ENCODE measurements at regions not wholly inside any gene's neighbourhood (a gene's known extent, or its start where the extent isn't known, plus 50 kb on each side); places are given as distances from the start of the nearest gene placed in this dataset.

DNA sequence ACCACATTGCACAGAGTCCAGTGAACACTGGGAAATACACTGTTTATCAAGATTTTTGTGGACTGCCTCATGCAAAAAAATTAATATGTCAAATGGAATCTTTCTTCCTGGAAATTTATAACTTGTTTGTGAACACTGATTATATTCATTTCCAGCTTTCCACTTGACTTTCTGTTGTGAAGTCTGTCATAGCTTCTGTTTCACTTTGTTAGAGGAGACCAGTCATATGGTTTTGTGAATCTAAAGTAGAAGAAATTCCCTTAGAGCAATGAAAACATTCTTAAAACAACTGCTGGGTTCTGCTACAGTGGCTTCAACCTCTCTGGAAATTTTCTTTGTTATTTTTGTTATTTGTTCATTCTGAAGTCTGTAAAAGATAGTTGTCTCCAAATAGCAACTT lies 349.5 kb upstream of the NFE2L3 start:
- TF ChIP-seq, protein P1, sequence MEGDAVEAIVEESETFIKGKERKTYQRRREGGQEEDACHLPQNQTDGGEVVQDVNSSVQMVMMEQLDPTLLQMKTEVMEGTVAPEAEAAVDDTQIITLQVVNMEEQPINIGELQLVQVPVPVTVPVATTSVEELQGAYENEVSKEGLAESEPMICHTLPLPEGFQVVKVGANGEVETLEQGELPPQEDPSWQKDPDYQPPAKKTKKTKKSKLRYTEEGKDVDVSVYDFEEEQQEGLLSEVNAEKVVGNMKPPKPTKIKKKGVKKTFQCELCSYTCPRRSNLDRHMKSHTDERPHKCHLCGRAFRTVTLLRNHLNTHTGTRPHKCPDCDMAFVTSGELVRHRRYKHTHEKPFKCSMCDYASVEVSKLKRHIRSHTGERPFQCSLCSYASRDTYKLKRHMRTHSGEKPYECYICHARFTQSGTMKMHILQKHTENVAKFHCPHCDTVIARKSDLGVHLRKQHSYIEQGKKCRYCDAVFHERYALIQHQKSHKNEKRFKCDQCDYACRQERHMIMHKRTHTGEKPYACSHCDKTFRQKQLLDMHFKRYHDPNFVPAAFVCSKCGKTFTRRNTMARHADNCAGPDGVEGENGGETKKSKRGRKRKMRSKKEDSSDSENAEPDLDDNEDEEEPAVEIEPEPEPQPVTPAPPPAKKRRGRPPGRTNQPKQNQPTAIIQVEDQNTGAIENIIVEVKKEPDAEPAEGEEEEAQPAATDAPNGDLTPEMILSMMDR (conservative IDR thresholded peaks at IDR 0.05) = no peak
- no peak for TF ChIP-seq EZH2 (IDR thresholded peaks at IDR 0.05; ENCODE audit: low read depth)
